ENCODE measurements at regions not wholly inside any gene's neighbourhood (a gene's known extent, or its start where the extent isn't known, plus 50 kb on each side); places are given as distances from the start of the nearest gene placed in this dataset.

DNA sequence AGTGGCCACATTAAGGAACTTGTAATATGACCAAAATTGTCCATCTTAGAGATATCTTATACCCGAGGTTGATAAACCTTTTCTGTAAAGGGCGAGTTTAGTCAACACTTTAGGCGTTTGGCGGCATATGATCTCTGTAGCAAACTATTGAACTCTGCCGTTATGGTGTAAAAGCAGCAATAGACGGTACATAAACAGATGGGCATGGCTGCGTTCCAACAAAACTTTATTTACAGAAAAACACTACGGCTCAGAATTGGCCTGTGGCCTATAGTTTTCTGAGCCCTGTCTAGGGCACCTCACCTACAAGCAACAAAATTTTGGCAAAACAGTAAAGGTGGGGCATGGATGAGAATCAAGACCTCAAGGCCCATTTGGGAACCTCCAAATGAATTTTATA is 121.9 kb upstream of the HAAO start:
- TF ChIP-seq, protein P1, sequence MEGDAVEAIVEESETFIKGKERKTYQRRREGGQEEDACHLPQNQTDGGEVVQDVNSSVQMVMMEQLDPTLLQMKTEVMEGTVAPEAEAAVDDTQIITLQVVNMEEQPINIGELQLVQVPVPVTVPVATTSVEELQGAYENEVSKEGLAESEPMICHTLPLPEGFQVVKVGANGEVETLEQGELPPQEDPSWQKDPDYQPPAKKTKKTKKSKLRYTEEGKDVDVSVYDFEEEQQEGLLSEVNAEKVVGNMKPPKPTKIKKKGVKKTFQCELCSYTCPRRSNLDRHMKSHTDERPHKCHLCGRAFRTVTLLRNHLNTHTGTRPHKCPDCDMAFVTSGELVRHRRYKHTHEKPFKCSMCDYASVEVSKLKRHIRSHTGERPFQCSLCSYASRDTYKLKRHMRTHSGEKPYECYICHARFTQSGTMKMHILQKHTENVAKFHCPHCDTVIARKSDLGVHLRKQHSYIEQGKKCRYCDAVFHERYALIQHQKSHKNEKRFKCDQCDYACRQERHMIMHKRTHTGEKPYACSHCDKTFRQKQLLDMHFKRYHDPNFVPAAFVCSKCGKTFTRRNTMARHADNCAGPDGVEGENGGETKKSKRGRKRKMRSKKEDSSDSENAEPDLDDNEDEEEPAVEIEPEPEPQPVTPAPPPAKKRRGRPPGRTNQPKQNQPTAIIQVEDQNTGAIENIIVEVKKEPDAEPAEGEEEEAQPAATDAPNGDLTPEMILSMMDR (IDR thresholded peaks at IDR 0.05 in 2 of 3, conservative IDR thresholded peaks at IDR 0.05 in 1 of 3; ENCODE audit: control insufficient read depth in 2 of 3, extremely low read depth in 1 of 3, insufficient read depth in 1 of 3, low read depth in 3 of 3, low read length in 3 of 3), result no peak
- TF ChIP-seq POLR2A (IDR thresholded peaks at IDR 0.05; ENCODE audit: low read depth, low read length) (no peak), POLR2AphosphoS5 (IDR thresholded peaks at IDR 0.05; ENCODE audit: low read length) (no peak), ZNF207 (IDR thresholded peaks at IDR 0.05; ENCODE audit: borderline replicate concordance) (no peak), ESRRA (IDR thresholded peaks at IDR 0.05; ENCODE audit: low read length) (no peak), HCFC1 (IDR thresholded peaks at IDR 0.05; ENCODE audit: low read length) (no peak), GATAD2B (conservative IDR thresholded peaks at IDR 0.05; ENCODE audit: low read depth) (no peak), NFXL1 (IDR thresholded peaks at IDR 0.05; ENCODE audit: borderline replicate concordance) (no peak), EZH2 (IDR thresholded peaks at IDR 0.05; ENCODE audit: borderline replicate concordance, control insufficient read depth, low read depth, low read length) (no peak), RFX5 (IDR thresholded peaks at IDR 0.05; ENCODE audit: low read depth, low read length) (no peak), CHD4 (IDR thresholded peaks at IDR 0.05) (no peak), RELA (IDR thresholded peaks at IDR 0.05; ENCODE audit: borderline replicate concordance, partially characterized antibody) (no peak)
- TF ChIP-seq, protein P2, sequence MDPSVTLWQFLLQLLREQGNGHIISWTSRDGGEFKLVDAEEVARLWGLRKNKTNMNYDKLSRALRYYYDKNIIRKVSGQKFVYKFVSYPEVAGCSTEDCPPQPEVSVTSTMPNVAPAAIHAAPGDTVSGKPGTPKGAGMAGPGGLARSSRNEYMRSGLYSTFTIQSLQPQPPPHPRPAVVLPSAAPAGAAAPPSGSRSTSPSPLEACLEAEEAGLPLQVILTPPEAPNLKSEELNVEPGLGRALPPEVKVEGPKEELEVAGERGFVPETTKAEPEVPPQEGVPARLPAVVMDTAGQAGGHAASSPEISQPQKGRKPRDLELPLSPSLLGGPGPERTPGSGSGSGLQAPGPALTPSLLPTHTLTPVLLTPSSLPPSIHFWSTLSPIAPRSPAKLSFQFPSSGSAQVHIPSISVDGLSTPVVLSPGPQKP (IDR thresholded peaks at IDR 0.05; ENCODE audit: low read depth, low read length), result no peak
- TF ChIP-seq, protein P3, sequence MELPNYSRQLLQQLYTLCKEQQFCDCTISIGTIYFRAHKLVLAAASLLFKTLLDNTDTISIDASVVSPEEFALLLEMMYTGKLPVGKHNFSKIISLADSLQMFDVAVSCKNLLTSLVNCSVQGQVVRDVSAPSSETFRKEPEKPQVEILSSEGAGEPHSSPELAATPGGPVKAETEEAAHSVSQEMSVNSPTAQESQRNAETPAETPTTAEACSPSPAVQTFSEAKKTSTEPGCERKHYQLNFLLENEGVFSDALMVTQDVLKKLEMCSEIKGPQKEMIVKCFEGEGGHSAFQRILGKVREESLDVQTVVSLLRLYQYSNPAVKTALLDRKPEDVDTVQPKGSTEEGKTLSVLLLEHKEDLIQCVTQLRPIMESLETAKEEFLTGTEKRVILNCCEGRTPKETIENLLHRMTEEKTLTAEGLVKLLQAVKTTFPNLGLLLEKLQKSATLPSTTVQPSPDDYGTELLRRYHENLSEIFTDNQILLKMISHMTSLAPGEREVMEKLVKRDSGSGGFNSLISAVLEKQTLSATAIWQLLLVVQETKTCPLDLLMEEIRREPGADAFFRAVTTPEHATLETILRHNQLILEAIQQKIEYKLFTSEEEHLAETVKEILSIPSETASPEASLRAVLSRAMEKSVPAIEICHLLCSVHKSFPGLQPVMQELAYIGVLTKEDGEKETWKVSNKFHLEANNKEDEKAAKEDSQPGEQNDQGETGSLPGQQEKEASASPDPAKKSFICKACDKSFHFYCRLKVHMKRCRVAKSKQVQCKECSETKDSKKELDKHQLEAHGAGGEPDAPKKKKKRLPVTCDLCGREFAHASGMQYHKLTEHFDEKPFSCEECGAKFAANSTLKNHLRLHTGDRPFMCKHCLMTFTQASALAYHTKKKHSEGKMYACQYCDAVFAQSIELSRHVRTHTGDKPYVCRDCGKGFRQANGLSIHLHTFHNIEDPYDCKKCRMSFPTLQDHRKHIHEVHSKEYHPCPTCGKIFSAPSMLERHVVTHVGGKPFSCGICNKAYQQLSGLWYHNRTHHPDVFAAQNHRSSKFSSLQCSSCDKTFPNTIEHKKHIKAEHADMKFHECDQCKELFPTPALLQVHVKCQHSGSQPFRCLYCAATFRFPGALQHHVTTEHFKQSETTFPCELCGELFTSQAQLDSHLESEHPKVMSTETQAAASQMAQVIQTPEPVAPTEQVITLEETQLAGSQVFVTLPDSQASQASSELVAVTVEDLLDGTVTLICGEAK (IDR thresholded peaks at IDR 0.05; ENCODE audit: borderline replicate concordance), result no peak
